HG03175 (cell line): ENCODE measurements at regions not wholly inside any gene's neighbourhood (a gene's known extent, or its start where the extent isn't known, plus 50 kb on each side); places are given as distances from the start of the nearest gene placed in this dataset.

Experiments used
- ATAC-seq: cut with Tn5 transposase; IDR thresholded peaks from one replicate; pipeline ENCODE4 v1.9.1; 2021; ENCODE audit warnings: mild to moderate bottlenecking, moderate library complexity; ENCODE audit not compliant: unreplicated experiment

- ATAC-seq: no peak
These were observed 184.8 kb upstream of the SOX11 start for GRCh38 chr2:5507367-5507766.

- ATAC-seq: no peak
These were observed 182.8 kb upstream of the SOX11 start for GRCh38 chr2:5509362-5509761.

DNA sequence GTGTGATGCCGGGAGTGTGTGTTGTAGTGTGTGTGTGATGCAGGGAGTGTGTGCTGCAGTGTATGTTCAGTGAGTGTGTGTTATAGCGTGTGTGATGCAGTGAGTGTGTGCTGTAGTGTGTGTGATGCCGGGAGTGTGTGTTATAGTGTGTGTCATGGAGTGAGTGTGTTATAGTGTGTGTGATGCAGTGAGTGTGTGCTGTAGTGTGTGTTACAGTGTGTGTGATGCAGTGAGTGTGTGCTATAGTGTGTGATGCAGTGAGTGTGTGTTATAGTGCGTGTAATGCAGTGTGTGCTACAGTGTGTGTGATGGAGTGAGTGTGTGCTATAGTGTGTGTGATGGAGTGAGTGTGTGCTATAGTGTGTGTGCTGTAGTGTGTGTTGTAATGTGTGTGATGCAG is 182.1 kb upstream of the SOX11 start:
- no peak for ATAC-seq

- ATAC-seq: no peak
These were observed 176.5 kb upstream of the SOX11 start for GRCh38 chr2:5515693-5516092.

GRCh38 chr2:5519286-5519685 is 172.9 kb upstream of the SOX11 start:
- no peak for ATAC-seq

GRCh38 chr2:5520463-5520972 is 171.7 kb upstream of the SOX11 start:
- no peak for ATAC-seq

DNA sequence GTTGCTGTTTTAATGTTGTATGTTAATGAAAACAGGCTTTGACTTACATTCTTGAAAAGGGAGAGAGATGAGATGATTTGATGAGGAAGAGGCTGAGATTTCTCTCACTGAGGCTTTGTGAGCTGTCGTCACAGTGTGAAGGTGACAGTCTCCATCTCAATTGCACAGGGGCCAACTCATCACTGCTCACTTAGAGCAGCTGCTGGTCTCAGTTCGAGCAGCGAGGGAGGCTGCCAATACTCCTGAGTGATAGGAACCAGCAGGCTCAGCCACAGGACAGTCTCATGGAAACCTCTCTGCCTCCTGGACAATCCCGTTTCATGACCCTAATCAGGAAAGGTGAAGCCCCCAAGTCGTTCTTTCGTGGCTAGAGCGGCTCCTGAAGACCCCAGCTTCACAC is 170.7 kb upstream of the SOX11 start:
- ATAC-seq: no peak

GRCh38 chr2:5524551-5524950 is 167.6 kb upstream of the SOX11 start:
- no peak for ATAC-seq

DNA sequence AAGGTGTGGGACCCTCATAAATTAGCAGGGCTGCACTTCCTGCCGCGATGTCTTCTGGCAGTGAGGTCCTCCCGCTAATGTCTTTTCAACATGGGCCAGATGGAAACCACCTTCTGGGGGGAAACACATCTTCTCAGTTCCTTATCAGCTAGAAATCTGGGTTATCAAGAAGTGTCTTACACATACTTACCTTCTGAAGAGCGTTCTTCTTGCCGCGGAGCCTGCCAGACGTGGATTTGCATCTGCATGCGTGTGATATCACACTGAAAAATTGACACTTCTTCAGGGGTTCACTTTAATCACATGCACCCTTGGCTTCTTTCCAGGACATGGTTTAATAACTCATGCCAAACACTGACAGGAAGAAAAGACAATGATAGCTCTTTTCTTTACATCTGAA is 163.5 kb upstream of the SOX11 start:
- ATAC-seq: no peak

- ATAC-seq: no peak
These were observed 162.0 kb upstream of the SOX11 start for GRCh38 chr2:5530011-5530696.

GRCh38 chr2:5535301-5535700 is 156.9 kb upstream of the SOX11 start:
- no peak for ATAC-seq

DNA sequence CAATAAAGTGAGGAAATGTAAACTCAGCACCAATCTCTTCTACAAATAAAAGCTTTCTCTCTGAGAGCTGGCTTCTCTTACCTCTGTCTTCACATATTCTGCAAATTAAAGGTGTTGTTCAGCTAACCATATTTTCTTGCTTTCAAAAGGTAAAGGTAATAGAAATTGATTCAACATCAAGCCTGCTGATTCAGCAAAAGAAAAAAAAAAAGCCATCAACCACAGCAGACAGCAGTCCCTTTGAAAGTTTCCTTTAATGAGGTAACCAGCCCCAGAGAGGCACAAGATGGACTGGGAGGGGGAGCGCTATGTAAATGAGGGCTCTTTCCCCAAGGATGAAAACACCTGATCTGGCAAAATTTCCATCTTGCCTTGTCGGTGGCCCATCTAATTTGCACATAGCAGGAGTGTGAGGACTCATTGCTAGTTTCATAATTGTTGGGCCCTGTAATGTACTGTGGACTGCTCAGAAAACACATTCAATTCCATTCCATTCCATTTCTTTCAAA is 154.9 kb upstream of the SOX11 start:
- no peak for ATAC-seq

DNA sequence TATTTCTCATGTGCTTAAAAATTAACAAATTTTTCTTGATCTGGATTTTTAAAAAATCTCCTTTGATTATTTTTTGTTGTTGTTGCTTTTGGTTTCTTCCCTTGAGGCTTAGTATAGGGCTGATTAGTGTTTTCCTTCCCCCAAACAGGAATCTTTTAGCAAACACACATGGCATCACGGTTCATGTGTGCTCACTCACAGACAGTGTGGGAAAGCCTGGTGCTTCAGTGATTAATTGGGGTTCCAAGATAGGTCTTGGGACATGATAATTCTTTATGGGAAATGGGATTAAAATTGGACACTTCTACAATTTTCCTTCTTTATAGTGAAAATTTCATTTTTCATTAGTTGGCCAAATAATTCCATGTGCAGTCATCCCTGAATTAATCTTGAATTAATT is 153.9 kb upstream of the SOX11 start:
- ATAC-seq: no peak

DNA sequence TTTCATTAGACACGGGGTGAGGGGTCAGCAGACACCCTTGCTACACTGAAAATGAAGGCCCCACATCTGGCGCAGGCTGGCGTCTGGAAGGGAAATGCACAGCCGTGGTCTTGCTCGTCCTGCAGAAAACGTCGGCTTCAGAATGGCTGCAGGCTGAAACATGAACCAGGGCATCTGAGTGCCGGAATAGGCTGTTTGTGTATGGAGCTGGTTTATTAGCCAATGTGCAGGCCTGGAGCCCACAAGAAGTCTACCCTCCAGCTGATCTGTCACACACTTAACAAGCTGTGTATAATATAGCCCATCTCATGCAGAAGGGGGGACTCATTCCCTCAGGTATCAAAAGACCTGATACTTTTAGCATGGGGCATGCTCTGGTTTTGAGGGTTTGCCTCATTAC is 153.4 kb upstream of the SOX11 start:
- ATAC-seq: no peak

- ATAC-seq: no peak
These were observed 152.7 kb upstream of the SOX11 start for GRCh38 chr2:5539282-5540165.

DNA sequence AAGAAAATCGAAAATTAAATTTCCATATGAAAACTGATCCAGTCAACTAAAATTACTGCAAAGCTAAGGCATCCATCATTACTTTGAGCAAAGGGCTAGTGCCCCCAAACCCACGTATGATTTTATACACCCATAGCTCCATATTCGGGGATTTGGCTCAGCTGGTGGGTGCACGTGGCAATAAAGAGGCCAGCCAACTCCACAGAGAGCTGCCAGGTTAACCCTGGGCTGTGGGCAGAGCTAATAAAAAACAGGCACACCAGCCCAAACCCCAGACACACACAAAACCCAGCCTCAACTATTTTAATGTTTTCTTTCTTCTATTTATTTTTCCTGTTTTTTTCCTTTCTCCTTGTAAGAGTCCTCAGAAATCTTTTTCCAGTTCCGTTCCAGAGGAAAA is 151.3 kb upstream of the SOX11 start:
- no peak for ATAC-seq

GRCh38 chr2:5544205-5544786 is 147.9 kb upstream of the SOX11 start:
- no peak for ATAC-seq

GRCh38 chr2:5546181-5546580 is 146.0 kb upstream of the SOX11 start:
- ATAC-seq: no peak

DNA sequence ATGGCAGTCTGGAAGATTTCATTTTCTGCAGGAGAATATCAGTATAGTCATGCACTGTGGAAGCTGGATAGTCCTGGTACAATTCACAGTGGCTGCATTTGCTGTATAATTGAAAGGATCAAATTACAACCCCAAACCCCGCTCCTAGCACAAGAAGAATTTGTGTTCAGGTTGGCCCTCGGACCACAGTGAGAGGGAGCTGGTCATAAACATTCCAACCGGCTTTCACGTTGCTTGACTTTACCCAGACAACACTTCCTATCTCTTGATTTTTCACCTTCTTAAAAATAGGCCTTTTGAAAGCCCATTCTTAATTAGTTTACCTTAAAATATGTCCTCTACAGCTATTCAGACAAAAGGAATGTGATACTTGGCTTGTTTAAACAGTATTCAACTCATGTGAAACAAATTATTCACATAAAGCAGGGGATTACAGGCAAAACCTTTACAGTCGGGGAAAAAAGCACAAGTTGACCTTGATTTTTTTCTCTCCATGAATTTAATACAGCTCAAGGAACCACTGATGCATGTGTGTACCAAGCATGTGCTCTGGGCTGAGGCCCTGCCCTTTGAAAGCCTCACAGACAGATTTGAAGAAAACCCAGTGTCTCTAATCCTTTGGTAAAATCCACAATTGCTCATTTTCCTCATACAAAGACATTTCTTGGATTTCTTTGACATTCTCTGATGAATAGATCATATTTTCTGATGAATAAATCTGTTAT is 143.0 kb upstream of the SOX11 start:
- no peak for ATAC-seq

- no peak for ATAC-seq
These were observed 142.4 kb upstream of the SOX11 start for GRCh38 chr2:5549771-5550170.

DNA sequence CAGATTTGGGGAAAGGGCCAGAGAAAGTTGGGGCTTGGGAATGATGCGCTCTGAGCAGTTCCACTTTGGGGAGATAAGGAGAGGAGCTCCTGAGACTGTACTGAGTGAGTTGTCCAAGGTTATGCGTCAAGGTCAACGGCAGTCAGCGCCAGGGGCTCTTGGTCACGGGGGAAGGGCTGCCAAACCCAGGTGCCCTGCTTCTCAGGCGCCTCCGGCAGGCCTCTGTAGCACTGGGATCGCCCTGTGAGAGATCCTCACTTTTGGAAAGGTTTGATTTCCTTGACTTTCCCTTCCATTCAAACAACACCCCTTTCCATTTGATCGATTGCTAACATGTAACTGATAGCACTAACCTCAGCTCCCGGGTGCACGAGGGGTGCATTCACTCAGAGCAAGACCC is 136.5 kb upstream of the SOX11 start:
- no peak for ATAC-seq
